H1 (cell line): ENCODE measurements at regions not wholly inside any gene's neighbourhood (a gene's known extent, or its start where the extent isn't known, plus 50 kb on each side); places are given as distances from the start of the nearest gene placed in this dataset.

ENCODE experiments used
- CTCF ChIA-PET: fragments of 300-600 bp; sonication (Branson Sonifier 250); formaldehyde crosslinking; loops from one replicate; lab custom pipeline; 2021; ENCODE audit not compliant: partially characterized antibody; lab: Charles Lee
- POLR2A ChIA-PET: fragments of 300-600 bp; sonication (Branson Sonifier 250); formaldehyde crosslinking; loops from one replicate; lab custom pipeline; 2021; ENCODE audit warnings: inconsistent platforms; ENCODE audit not compliant: partially characterized antibody; lab: Charles Lee
- DNase-seq, 2 experiments: peaks; one replicate each; pipeline versions ENCODE4 v3.0.0 to v3.0.0-alpha.2; 2010 to 2022; ENCODE audit warnings: low spot score in 2 of 2, low read depth in 1 of 2, mixed read lengths in 1 of 2
- FAIRE-seq: peaks from 2 replicates; lab custom pipeline; 2011; peaks lifted over from hg19 to GRCh38; lab: Jason Lieb, UNC
- H2AFZ ChIP-seq: 2 replicates; pipeline ENCODE4 v1.8.1; 2012; ENCODE audit warnings: low read length, inconsistent platforms
- H2AK5ac ChIP-seq: 2 replicates; pipeline ENCODE4 v1.6.1; 2013; ENCODE audit warnings: low read depth, low read length
- H2BK120ac ChIP-seq: replicated peaks from 2 replicates; pipeline ENCODE3; 2013; ENCODE audit warnings: low read depth, low read length, inconsistent platforms
- H2BK12ac ChIP-seq: 2 replicates; pipeline ENCODE4 v1.6.1; 2013; ENCODE audit warnings: low read depth, low read length
- H2BK15ac ChIP-seq: 2 replicates; pipeline ENCODE4 v1.6.1; 2013; ENCODE audit warnings: low read length
- H2BK20ac ChIP-seq: 2 replicates; pipeline ENCODE4 v1.6.1; 2013; ENCODE audit warnings: low read length
- H2BK5ac ChIP-seq: 2 replicates; pipeline ENCODE4 v1.6.1; 2013; ENCODE audit warnings: low read depth, low read length
- H3K14ac ChIP-seq: 2 replicates; pipeline ENCODE4 v1.6.1; 2013; ENCODE audit warnings: inconsistent platforms; ENCODE audit not compliant: insufficient read length
- H3K18ac ChIP-seq: 2 replicates; pipeline ENCODE4 v1.6.1; 2013; ENCODE audit warnings: low read length; ENCODE audit errors: extremely low read depth
- H3K23ac ChIP-seq: 2 replicates; pipeline ENCODE4 v1.6.1; 2013; ENCODE audit warnings: inconsistent platforms; ENCODE audit not compliant: insufficient read length
- H3K23me2 ChIP-seq: 2 replicates; pipeline ENCODE4 v1.6.1; 2013; ENCODE audit warnings: low read depth, low read length
- H3K27ac ChIP-seq: 2 replicates; pipeline ENCODE4 v1.6.1; 2011; ENCODE audit warnings: low read depth, low read length, inconsistent platforms
- H3K27me3 ChIP-seq, 4 experiments: replicated peaks in 1 of 4; 1 replicate in 1 of 4; 2 replicates in 3 of 4; pipeline versions ENCODE4 v1.6.1 to v1.8.1; 2011 to 2013; ENCODE audit warnings: low read length in 3 of 4, mild to moderate bottlenecking in 3 of 4, inconsistent platforms in 2 of 4, mixed read lengths in 2 of 4, moderate library complexity in 1 of 4; ENCODE audit not compliant: control insufficient read depth in 3 of 4, insufficient read depth in 3 of 4; ENCODE audit errors: extremely low read depth in 1 of 4
- H3K36me3 ChIP-seq, 4 experiments: 2 replicates each; pipeline versions ENCODE4 v1.6.1 to v1.8.1; 2011 to 2013; ENCODE audit warnings: mild to moderate bottlenecking in 4 of 4, low read length in 3 of 4, moderate library complexity in 2 of 4, control low read depth in 1 of 4, inconsistent platforms in 1 of 4; ENCODE audit not compliant: insufficient read depth in 4 of 4, control insufficient read depth in 2 of 4
- H3K4ac ChIP-seq: replicated peaks from 2 replicates; pipeline ENCODE3; 2013; ENCODE audit warnings: low read length, low read depth, mixed read lengths, inconsistent platforms; ENCODE audit not compliant: insufficient read length
- H3K4me1 ChIP-seq, 4 experiments: replicated peaks in 1 of 4; 1 replicate in 1 of 4; 2 replicates in 3 of 4; pipeline versions ENCODE4 v1.6.1 to v1.8.1; 2011 to 2013; ENCODE audit warnings: low read length in 3 of 4, inconsistent platforms in 2 of 4, mixed read lengths in 1 of 4; ENCODE audit not compliant: insufficient read depth in 4 of 4, control insufficient read depth in 3 of 4
- H3K4me2 ChIP-seq, 2 experiments: 2 replicates each; pipeline versions ENCODE4 v1.6.1 to v1.8.1; 2011 to 2013; ENCODE audit warnings: low read depth in 2 of 2, low read length in 2 of 2, control low read depth in 1 of 2, inconsistent platforms in 1 of 2, mild to moderate bottlenecking in 1 of 2; ENCODE audit not compliant: insufficient read depth in 1 of 2
- H3K4me3 ChIP-seq, 4 experiments: fragments of 200-600, 300-600 bp in 1 of 4; sonication (generic), shearing (Covaris generic), sonication (Bioruptor Twin) in 1 of 4; 2 replicates each; pipeline versions ENCODE4 v1.5.1 to v1.8.1; 2011 to 2016; ENCODE audit warnings: low read length in 4 of 4, low read depth in 3 of 4, control low read depth in 2 of 4, inconsistent platforms in 2 of 4, mild to moderate bottlenecking in 2 of 4, mixed read lengths in 1 of 4, moderate library complexity in 1 of 4; ENCODE audit not compliant: insufficient read depth in 2 of 4; ENCODE audit errors: extremely low read depth in 1 of 4
- H3K56ac ChIP-seq: replicated peaks from 2 replicates; pipeline ENCODE3; 2013; ENCODE audit warnings: low read depth, mild to moderate bottlenecking, mixed read lengths, low read length, inconsistent platforms; ENCODE audit not compliant: insufficient read length
- H3K79me1 ChIP-seq: 2 replicates; pipeline ENCODE4 v1.6.1; 2013; ENCODE audit warnings: low read depth, low read length, control low read depth
- H3K79me2 ChIP-seq, 2 experiments: 2 replicates each; pipeline versions ENCODE4 v1.6.1 to v1.8.1; 2012 to 2013; ENCODE audit warnings: low read length in 2 of 2, mild to moderate bottlenecking in 2 of 2, inconsistent platforms in 1 of 2; ENCODE audit not compliant: insufficient read depth in 2 of 2, control insufficient read depth in 1 of 2
- H3K9ac ChIP-seq, 4 experiments: replicated peaks in 1 of 4; 1 replicate in 1 of 4; 2 replicates in 3 of 4; pipeline versions ENCODE4 v1.6.1 to v1.8.1; 2011 to 2013; ENCODE audit warnings: low read depth in 3 of 4, low read length in 3 of 4, control low read depth in 2 of 4, mild to moderate bottlenecking in 2 of 4, moderate library complexity in 2 of 4, inconsistent platforms in 1 of 4; ENCODE audit errors: extremely low read depth in 1 of 4
- H3K9me3 ChIP-seq, 2 experiments: 2 replicates each; pipeline versions ENCODE4 v1.6.1 to v1.8.1; 2012 to 2013; ENCODE audit warnings: mild to moderate bottlenecking in 2 of 2, moderate library complexity in 2 of 2, control low read depth in 1 of 2, inconsistent platforms in 1 of 2, low read depth in 1 of 2, low read length in 1 of 2, mixed read lengths in 1 of 2; ENCODE audit not compliant: insufficient read depth in 2 of 2
- H4K20me1 ChIP-seq, 2 experiments: replicated peaks in 1 of 2; 2 replicates each; pipeline versions ENCODE3 to v1.8.1; 2011 to 2013; ENCODE audit warnings: inconsistent platforms in 2 of 2, low read length in 2 of 2, mild to moderate bottlenecking in 1 of 2; ENCODE audit not compliant: insufficient read depth in 2 of 2, control insufficient read depth in 1 of 2
- H4K5ac ChIP-seq: 2 replicates; pipeline ENCODE4 v1.6.1; 2013; ENCODE audit warnings: low read length, low read depth, mixed read lengths, inconsistent platforms; ENCODE audit not compliant: insufficient read length
- H4K8ac ChIP-seq: 2 replicates; pipeline ENCODE4 v1.8.0; 2013; ENCODE audit warnings: mild to moderate bottlenecking, moderate library complexity, low read length, inconsistent platforms; ENCODE audit not compliant: insufficient read depth; ENCODE audit errors: extremely low read depth
- H4K91ac ChIP-seq: replicated peaks from 2 replicates; pipeline ENCODE3; 2013; ENCODE audit warnings: low read length, mixed read lengths, inconsistent platforms; ENCODE audit not compliant: insufficient read length
- BRCA1 ChIP-seq: IDR thresholded peaks from 2 replicates; pipeline ENCODE4 v1.6.1; 2012; ENCODE audit warnings: low read depth, low read length, improper control_type of control experiment
- FOSL1 ChIP-seq: IDR thresholded peaks from 2 replicates; pipeline ENCODE4 v1.6.1; 2011; ENCODE audit warnings: mild to moderate bottlenecking, low read depth, low read length, moderate library complexity; ENCODE audit not compliant: insufficient read depth
- JUND ChIP-seq: IDR thresholded peaks from 2 replicates; pipeline ENCODE4 v1.6.1; 2011; ENCODE audit warnings: mild to moderate bottlenecking, improper control_type of control experiment, low read length
- NRF1 ChIP-seq: IDR thresholded peaks from 2 replicates; pipeline ENCODE4 v1.6.1; 2011; ENCODE audit warnings: mild to moderate bottlenecking, low read depth, low read length, improper control_type of control experiment
- SP1 ChIP-seq: IDR thresholded peaks from 2 replicates; pipeline ENCODE4 v1.6.1; 2011; ENCODE audit warnings: low read depth, low read length
- SUZ12 ChIP-seq: fragments of 200-600 bp; sonication (generic); IDR thresholded peaks from 2 replicates; pipeline ENCODE4 v1.6.1; 2012; ENCODE audit warnings: mild to moderate bottlenecking, inconsistent platforms, low read length, moderate library complexity, mixed read lengths
- WGBS, 2 experiments: shearing (Covaris generic) in 1 of 2; methylation state at CpG; one replicate each; pipeline versions ENCODE4 v1.1.6 to v1.1.7; 2013 to 2015; ENCODE audit warnings: low lambda C conversion rate in 2 of 2, mixed read lengths in 2 of 2, inconsistent platforms in 1 of 2, low coverage in 1 of 2, missing lambda C conversion rate in 1 of 2; ENCODE audit not compliant: insufficient replicate concordance in 2 of 2, insufficient coverage in 1 of 2, insufficient read length in 1 of 2; ENCODE audit errors: extremely low coverage in 1 of 2, missing lambda C conversion rate in 1 of 2; 5-methylcytosine and 5-hydroxymethylcytosine counted together
- TF ChIP-seq, protein P1 (sequence below): IDR thresholded peaks from 2 replicates; pipeline ENCODE4 v1.6.1; 2012; ENCODE audit warnings: low read length, inconsistent platforms

- DNase-seq = peak in 1 of 2 experiments; percentile 17
- Histone ChIP-seq H3K4me1 (peaks cover 0 to 3% (median under 1%) of the 10 kb centered on the region in 4 experiments; a peak in 2 of 7 replicates), H2AK5ac (no peak overlapping the region), H4K20me1 (no peaks in the 10 kb centered on the region), H3K79me2 (no peaks in the 10 kb centered on the region), H3K27ac (no peak overlapping the region)
- 92% methylated on average over 4 of the region's 4 CpGs; no CpG with 5 or more reads in 1 of the 2 experiments for WGBS, 2 experiments
- no peak for FAIRE-seq
- TF ChIP-seq BRCA1 (no peak), SUZ12 (no peak), JUND (no peak), NRF1 (no peak), FOSL1 (no peak), SP1 (no peak)
- TF ChIP-seq, protein P1, sequence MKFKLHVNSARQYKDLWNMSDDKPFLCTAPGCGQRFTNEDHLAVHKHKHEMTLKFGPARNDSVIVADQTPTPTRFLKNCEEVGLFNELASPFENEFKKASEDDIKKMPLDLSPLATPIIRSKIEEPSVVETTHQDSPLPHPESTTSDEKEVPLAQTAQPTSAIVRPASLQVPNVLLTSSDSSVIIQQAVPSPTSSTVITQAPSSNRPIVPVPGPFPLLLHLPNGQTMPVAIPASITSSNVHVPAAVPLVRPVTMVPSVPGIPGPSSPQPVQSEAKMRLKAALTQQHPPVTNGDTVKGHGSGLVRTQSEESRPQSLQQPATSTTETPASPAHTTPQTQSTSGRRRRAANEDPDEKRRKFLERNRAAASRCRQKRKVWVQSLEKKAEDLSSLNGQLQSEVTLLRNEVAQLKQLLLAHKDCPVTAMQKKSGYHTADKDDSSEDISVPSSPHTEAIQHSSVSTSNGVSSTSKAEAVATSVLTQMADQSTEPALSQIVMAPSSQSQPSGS = no peak
- TF ChIP-seq, all 59 proteins: peak for 0
- Histone ChIP-seq H3K36me3 (no peaks in the 10 kb centered on the region), H3K14ac (no peak overlapping the region), H4K91ac (no peak overlapping the region), H3K23me2 (no peaks in the 10 kb centered on the region), H3K79me1 (no peaks in the 10 kb centered on the region), H4K8ac (no peak overlapping the region), H3K4me2 (no peak overlapping the region), H3K18ac (no peak overlapping the region), H4K5ac (no peak overlapping the region), H2BK20ac (no peak overlapping the region), H3K4me3 (no peak overlapping the region), H2BK5ac (no peak overlapping the region), H3K4ac (no peak overlapping the region), H2BK120ac (no peak overlapping the region), H3K9me3 (no peaks in the 10 kb centered on the region), H3K27me3 (no peaks in the 10 kb centered on the region), H3K23ac (no peak overlapping the region), H3K56ac (no peak overlapping the region), H2BK12ac (no peak overlapping the region), H2BK15ac (no peak overlapping the region), H2AFZ (no peak overlapping the region), H3K9ac (no peak overlapping the region)
- CTCF ChIA-PET = interaction anchor here (0.6 kb wide), 1 partner anchor 264 kb away, joined by 3 read pairs; no protein-coding TSS in a partner anchor
- POLR2A ChIA-PET = no interaction called here
These were observed 665.0 kb upstream of the MGMT start for GRCh38 chr10:128802062-128802461.
